GM20000 (cell line): ENCODE measurements at regions not wholly inside any gene's neighbourhood (a gene's known extent, or its start where the extent isn't known, plus 50 kb on each side); places are given as distances from the start of the nearest gene placed in this dataset.

Experiments used
- DNase-seq: peaks from one replicate; pipeline ENCODE4 v3.0.0; 2012; ENCODE audit warnings: low spot score
- TF ChIP-seq, protein P1 (sequence below): IDR thresholded peaks from 2 replicates; pipeline ENCODE4 v1.5.1; 2012; ENCODE audit warnings: mild to moderate bottlenecking, control low read depth; ENCODE audit errors: extremely low read depth, missing control alignments

DNA sequence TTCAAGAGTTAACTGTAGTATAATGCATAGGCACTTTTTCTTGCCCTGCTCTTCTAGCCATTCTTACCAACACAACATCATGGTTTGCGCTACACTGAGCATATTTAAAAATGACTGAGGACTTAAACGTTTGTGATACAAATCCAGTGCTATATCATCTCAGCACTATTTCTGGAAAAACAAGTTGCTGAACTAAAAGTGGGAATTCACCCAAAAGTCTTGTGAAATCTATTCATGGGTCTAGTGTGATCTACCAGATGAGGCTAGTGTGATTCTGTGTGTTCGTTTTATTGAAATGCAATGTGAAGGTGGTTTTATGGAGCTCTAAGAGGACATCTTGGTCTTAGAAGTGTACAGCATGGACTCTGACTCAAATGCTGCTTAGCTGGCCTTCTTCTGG lies 584.6 kb upstream of the POM121L12 start:
- DNase-seq = no peak
- TF ChIP-seq, protein P1, sequence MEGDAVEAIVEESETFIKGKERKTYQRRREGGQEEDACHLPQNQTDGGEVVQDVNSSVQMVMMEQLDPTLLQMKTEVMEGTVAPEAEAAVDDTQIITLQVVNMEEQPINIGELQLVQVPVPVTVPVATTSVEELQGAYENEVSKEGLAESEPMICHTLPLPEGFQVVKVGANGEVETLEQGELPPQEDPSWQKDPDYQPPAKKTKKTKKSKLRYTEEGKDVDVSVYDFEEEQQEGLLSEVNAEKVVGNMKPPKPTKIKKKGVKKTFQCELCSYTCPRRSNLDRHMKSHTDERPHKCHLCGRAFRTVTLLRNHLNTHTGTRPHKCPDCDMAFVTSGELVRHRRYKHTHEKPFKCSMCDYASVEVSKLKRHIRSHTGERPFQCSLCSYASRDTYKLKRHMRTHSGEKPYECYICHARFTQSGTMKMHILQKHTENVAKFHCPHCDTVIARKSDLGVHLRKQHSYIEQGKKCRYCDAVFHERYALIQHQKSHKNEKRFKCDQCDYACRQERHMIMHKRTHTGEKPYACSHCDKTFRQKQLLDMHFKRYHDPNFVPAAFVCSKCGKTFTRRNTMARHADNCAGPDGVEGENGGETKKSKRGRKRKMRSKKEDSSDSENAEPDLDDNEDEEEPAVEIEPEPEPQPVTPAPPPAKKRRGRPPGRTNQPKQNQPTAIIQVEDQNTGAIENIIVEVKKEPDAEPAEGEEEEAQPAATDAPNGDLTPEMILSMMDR = no peak

DNA sequence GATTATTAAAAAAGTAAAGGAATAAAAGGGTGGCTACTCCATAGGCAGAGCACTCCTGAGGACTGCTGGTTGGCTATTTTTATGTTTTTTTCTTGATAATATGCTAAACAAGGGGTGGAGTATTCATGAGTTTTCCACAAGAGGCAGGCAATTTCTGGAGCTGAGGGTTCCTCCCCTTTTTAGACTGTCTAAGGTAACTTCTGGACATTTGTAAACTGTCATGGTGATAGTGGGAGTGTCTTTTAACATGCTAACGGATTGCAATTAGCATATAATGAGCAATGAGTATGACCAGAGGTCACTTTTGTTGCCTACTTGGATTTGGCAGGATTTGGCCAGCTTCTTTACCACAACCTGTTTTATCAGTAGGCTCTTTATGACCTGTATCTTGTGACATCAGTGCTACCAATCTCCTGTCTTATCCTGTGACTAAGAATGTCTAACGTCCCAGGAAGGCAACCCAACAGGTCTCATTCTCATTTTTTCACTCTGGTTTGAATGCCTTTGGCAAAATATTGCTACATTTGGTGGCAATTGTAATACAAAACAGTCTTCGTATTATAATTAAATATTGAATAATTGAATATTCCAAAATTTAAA lies 587.8 kb upstream of the POM121L12 start:
- TF ChIP-seq, protein P1 = no peak
- no peak for DNase-seq

GRCh38 chr7:52436278-52436677 lies 599.2 kb upstream of the POM121L12 start:
- DNase-seq = no peak
- TF ChIP-seq, protein P1 = no peak

- TF ChIP-seq, protein P1 = no peak
- DNase-seq = no peak
These were observed 604.2 kb upstream of the POM121L12 start for GRCh38 chr7:52431082-52431815.

DNA sequence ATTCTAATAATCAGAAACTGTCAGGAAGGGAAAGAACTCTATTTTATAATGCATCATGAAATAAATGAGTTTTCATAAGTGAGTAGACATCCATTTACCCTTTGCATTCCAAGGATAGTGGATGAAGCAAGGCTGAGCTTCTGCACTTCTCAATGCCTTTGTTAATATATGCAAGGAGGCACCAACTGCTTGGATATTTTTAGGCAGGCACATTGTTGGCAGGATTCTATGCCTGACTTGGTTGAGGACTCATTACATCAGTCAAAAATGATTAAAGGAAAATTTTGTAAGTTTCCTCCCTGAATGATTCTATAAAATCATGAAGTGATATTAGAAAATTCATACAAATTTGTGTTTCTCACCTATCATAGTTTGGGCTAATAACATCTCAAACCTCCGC lies 612.2 kb upstream of the POM121L12 start:
- DNase-seq = no peak

GRCh38 chr7:52413051-52413450 lies 622.4 kb upstream of the POM121L12 start:
- DNase-seq = no peak
- TF ChIP-seq, protein P1 = no peak

More for the DNA sequence above, 612.2 kb upstream of the POM121L12 start:
- TF ChIP-seq, protein P1 = no peak

DNA sequence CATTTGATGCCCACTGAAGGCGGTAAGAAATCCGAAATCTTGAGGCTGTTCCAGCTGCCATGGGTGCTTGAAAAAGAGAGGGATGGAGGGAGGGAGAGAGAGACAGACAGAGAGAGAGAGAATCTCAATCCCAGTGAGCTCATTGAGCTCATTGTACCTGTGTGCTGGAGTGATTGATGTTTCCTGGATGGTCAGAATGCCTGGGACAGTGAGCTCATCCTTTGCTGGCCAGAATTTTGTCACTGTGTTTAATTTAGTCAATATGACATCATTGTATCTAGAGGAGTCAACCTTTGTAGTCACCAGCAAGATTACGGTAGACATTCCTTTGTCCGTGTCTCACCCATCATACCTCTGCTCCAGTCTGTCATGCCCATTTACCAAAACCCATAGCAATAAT lies 625.4 kb upstream of the POM121L12 start:
- TF ChIP-seq, protein P1 = no peak
- no peak for DNase-seq
